ENCODE measurements at regions not wholly inside any gene's neighbourhood (a gene's known extent, or its start where the extent isn't known, plus 50 kb on each side); places are given as distances from the start of the nearest gene placed in this dataset.

- no peak for DNase-seq
Observed at GRCh38 chr11:42526426-42526825, 785.4 kb upstream of the API5 start.

GRCh38 chr11:42528471-42528870 lies 783.3 kb upstream of the API5 start:
- DNase-seq = no peak

DNA sequence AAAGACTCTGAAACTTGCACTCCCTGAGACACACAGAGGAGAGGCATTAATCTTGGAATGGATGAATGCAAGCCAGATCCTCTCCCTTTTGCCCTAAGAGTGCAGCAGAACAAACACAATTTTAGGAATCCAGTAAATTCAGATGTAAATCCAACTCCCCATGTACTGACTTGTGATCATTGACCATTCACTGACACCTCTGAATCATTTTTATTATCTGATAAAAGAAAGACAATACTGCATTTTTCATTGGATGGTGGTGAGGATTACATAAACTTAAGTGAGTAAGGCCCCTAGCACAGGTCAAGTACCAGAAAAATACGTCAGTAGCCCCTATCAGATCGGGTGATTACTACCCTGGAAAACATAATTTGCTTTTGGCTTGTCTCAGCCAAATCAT lies 782.9 kb upstream of the API5 start:
- DNase-seq = no peak

DNA sequence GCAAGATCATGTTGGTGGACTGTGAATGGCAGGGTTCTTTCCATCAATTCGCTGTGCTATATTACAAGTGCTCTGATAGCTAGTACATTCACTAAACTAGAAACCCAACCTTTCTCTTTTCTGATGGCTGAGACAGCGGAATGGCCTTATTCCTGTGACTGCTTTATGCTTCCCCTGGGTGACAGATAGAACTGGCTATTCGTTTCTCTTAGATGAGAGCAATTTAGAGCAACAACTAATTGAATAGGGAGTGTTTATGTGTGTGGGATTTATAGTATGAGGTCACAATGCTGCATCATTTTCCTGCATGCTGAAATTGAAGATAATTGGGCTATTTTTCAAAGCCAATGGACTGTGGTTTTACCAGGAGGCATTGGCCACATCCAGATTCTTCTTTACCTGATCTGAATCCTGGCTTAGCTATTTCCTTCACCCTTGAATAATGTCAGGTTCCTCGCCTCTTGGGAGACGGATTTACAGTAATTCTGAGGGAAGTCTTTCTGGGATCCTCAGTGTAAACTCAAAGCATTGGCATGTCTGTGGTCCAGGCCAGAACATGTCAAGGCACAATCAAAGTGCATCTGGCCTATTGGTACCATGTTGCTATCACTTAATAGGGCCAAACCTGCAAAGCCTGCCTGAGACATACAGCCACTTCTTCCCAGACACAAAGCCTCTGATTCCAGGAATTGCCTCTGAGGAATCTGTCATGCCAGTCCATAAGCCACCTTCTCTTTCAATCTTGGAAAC lies 775.0 kb upstream of the API5 start:
- DNase-seq = no peak

DNA sequence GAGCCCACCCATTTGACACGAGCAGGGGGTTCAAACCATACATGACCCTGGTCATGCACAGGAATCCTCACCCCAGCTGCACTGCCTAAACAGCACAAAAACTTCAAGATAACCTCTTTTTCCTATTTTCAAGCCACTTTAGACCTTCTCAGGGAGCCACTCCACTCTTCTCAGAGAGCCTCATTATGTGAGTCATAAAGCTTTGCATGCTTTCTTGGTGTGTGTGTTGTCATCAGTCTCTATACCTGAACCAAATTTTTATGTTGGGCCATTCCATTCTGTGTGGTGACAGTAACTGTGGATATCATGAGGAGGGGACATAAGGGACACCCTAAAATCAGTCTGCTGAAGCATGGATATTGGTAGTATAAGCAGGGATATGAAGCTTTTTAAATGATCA lies 769.5 kb upstream of the API5 start:
- DNase-seq = no peak

DNA sequence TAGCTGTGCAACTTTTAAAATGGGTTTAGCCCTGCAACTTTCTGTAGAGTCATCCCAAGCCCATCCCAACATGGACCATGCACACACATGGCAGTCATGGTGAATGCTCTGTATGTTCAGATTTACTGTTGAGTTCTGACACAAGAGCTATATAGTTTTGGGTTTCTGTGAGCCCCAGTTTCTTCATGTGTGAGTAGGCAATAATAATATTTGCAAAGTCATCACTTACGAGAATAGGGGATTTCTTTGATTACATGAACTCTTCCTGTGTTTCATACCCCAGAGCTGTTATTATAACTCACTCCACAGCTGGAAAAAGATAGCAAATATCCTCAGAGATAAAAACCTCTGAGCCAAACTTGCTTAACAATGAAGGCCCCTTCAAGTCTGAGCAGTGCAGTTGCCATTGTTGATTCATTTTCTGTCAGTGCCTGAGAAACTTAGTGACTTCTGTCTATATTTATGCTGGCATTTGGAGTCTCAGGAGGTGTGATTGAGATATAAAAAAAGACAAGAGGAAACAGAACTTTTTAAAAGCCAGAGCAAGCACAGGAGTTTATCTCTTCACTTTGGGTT lies 767.9 kb upstream of the API5 start:
- DNase-seq = no peak

DNA sequence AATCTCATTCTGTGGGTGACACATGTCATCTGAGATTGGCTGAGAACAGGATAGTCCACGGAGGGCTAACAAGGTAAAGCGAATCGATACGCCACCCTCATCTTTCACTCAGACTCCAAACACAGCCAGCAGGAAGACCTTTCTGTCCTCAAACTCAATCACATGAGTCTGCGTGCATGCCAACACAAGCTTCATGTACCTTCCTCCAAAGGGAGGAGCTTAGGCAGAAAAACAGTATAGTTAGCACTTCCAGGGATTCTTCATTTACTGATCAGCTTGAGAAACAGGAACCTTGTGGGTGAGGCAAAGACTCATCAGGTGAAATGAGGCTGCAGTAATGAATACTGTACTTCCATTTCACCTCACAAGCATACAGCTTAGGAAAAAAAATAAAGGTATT lies 767.1 kb upstream of the API5 start:
- no peak for DNase-seq

GRCh38 chr11:42545954-42546353 lies 765.8 kb upstream of the API5 start:
- no peak for DNase-seq

DNA sequence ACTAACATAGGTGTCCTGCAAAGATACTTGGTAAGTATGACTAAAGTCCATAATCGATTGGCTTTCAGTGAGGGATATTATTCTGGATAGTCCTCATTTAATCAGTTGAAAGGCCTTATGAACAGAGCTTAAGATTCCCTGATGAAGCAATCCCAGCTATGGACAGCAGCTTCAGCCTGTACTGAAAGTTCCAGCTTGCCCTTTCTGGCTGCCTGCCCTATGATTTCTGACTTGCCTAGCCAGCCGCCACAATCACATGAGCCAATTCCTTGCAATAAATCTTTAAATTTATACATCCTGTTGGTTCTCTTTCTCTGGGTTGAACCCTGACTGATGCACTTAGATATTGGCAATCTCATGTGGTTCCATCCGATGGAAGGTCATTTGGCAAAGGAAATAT lies 759.0 kb upstream of the API5 start:
- no peak for DNase-seq

- DNase-seq = no peak
Observed at GRCh38 chr11:42555190-42555589, 756.6 kb upstream of the API5 start.

DNA sequence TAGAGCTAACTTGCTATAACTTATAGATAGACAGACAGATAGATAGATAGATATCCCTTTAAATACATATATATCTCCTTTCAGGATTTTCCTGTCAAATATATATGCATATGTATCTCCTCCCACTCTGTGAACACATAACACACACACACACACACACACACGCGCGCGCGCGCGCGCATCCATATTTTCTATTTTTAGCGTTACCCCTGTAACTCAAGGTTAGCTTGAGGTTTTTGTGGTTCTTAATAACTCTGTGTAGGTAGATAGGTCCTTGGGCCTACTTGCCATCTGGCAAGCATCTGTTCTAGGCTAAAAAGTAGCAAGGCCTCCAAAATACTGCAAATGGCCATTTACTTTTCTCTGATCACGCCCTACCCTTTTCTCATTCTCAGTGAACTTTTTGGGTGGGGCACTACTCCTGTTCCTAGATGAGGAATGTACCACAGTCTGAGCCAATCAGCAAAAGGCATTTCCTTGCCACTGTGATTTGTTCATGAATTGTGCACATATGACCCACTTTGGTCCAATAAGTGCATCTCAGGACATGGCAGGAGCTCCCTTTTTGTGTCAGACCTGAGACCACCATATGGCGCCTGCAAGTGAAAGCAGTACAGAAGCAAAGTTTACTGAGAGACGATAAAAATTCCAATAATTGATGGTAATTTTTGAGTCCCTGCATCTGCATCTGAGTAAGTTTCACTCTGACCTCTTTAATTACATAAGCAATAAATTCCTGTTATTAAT lies 740.5 kb upstream of the API5 start:
- no peak for DNase-seq

DNA sequence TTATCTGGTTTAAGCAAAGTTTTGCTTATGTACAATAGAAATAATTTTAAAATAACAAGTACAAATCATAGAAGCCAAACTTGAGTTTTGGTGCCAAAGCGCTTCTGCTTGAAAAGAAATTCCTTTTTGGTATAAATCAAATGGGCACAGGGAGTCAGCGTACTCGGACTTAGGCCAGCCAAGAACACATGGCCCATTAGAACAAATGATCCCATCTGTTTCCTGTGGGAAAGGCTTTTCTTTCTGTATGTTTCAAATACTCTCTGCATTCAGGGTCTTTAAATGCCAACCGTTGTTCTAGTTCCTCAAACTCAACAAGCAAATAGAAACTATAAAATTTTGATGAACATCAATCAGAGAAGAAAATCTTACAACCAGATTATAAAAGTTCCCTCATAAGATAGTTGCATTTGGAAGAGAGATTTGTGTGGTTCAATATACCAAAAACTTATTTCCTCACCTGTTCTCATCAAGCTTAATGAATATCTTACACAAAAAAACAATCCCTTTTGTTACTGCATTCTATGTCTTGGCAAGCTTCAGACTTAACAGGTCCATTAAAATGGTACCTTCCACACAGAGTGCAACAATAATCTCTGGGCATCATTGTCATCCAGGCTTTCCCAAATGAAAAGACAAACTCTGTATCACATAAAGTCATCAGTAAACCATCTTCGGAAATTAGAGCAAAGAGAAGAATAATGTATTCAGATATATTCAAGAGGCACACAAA lies 739.8 kb upstream of the API5 start:
- DNase-seq = no peak

DNA sequence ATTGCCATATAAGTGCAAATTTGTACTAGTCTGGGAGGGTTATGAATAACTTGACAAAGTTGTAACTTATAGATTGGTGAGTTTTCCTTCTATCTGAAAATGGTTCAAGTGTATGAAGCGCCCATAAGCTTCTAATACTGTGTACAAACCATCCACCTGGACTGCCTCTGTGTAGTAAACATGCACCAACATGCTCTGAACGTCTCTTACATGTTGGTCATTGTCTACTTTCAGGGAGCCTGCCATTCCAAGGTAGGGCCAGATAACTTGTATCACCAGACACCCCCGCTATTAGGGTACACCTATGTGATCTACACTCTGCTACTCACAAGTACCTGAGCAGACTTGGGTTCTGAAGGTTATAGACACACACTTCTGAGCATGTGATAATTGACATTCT lies 735.5 kb upstream of the API5 start:
- no peak for DNase-seq

GRCh38 chr11:42589286-42589685 lies 722.5 kb upstream of the API5 start:
- DNase-seq = no peak

- DNase-seq = no peak
Observed at GRCh38 chr11:42591841-42592240, 720.0 kb upstream of the API5 start.

DNA sequence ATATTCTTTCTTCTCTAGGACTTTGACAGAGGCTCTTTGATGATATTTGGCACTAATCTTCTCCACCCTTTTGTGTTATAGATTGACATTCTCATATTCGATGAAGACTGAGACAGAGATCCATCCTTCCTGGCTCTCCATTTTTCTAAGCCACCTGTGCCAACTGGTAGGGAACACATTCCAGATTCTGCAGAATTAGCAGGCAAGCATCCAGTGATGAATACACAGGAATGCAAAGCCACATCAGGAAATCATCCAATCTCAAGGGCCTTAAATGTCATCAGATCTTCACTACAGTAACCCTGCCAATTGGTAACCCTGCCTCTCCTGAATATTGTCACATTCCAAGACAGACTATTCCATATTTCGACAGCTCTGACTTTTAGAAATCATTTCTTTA lies 718.4 kb upstream of the API5 start:
- no peak for DNase-seq

DNA sequence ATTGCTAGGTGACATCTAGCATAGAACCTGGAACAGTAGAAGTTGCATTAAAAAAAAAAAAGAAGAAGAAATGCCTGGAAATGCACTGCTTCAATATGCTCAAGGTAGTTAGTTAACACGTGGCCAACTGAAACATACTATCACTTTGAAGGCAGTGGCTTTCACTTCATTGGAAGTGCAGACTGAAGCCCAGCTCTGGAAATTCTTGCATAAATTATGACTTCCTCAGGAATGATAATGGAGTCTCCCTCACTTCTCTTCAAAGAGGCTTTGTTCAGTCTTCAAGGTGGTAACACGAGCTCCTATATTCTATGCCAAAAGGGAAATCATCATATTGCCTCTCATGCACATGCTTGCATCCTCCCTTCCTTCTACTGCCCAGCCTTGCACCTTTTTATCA lies 715.9 kb upstream of the API5 start:
- DNase-seq = no peak

DNA sequence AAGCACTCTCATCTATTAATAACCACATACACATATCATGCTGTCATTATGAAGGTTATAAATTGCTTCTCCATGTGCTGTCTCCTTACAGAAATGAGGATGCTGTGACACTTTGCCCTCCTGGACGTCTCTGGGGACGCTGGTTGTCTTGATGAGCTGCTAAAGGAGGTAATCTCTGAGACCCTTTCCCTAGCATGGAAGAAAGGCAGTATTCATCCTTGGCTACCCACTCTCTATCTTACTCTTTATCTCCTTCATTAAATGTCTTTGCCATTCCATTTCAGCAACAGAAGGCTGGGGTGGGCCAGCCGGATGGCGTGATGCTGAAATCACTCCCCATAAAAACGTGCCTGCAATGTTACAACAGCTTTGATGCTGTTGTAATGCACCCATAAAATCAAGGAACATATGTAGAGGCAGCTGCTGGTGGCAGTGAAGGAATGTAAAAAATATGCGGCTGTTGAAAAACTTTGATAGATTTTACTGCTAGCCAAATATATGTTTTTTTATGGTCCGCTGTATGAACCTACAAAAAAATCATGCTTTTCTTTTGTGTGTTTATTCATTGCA lies 715.1 kb upstream of the API5 start:
- DNase-seq = no peak

- no peak for DNase-seq
Observed at GRCh38 chr11:42598341-42598740, 713.5 kb upstream of the API5 start.

GRCh38 chr11:42620796-42621195 lies 691.0 kb upstream of the API5 start:
- no peak for DNase-seq

DNA sequence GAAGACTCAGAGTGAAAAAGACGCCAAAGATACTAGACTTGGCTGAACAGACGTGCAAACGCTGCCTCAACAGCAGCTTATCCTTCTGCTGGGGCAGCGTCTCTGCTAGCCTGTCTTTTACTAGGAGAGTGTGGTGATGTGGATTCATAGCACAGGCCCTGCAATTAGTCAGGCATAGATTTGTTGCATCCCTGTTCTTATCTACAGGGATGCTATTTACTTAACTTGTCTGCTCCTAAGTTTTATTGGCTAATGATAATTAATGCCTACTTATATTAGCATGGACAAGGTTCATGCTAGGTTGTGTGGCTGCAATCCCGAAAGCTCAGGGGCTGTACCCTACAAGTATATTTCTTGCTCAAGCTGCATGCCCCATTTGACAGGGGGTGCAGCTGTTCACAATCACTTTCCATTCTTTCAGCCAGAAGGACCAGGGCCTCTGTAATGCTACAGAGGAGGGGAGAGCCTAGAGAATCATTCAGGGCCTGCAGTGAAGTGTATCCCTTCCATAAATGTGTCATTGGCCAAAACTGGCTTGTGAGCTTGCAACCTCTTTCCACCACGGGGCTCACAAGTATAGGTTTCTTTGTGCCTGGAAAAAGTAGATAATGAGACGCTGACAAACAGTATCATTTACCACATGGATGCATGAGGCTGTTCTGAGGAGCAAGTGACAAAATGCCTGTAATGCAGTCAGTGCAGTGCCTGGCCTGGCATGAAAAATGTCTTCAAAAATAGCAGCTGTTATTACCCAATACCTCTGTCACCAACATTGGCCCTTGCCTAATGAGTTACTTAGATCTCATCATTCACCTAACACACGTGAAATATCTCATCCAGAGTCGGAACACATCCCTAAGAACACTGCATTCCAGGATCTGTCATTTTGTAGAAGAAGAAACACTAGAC lies 685.8 kb upstream of the API5 start:
- no peak for DNase-seq

DNA sequence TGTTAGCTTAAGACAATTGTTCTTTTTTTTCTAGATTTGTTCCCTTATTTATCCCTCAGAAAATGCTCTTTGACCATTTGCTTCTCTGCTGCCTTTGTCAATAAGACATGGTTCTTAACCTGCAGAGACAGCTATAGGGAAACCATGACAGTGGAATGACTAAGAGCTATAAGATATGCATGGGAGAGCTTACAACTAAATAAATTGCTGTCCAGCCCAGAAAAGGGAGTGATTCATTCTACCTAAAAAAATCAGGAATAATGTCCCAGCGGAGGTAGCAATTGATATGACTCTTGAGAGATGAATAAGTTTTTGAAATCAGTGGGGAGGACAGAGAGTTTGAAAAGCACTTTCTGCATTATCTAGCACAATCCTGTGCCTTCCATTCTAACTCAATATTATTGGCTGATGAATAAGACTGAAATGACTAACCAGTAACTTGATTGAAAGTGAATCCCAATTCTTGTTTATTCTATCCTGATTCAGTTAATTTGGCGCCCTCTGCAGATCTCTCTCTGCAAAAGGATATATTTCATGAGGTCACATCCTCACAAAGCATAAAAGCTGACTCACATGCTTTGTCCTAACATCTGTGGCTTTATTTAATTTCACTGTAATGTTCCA lies 680.5 kb upstream of the API5 start:
- DNase-seq = no peak
